GM12872 (cell line): ENCODE measurements at regions not wholly inside any gene's neighbourhood (a gene's known extent, or its start where the extent isn't known, plus 50 kb on each side); places are given as distances from the start of the nearest gene placed in this dataset.

Experiments used
- TF ChIP-seq, protein P1 (sequence below): IDR thresholded peaks from 3 replicates; pipeline ENCODE4 v1.5.1; 2011; ENCODE audit warnings: low read depth, mild to moderate bottlenecking, low read length, moderate library complexity; ENCODE audit not compliant: insufficient read depth

DNA sequence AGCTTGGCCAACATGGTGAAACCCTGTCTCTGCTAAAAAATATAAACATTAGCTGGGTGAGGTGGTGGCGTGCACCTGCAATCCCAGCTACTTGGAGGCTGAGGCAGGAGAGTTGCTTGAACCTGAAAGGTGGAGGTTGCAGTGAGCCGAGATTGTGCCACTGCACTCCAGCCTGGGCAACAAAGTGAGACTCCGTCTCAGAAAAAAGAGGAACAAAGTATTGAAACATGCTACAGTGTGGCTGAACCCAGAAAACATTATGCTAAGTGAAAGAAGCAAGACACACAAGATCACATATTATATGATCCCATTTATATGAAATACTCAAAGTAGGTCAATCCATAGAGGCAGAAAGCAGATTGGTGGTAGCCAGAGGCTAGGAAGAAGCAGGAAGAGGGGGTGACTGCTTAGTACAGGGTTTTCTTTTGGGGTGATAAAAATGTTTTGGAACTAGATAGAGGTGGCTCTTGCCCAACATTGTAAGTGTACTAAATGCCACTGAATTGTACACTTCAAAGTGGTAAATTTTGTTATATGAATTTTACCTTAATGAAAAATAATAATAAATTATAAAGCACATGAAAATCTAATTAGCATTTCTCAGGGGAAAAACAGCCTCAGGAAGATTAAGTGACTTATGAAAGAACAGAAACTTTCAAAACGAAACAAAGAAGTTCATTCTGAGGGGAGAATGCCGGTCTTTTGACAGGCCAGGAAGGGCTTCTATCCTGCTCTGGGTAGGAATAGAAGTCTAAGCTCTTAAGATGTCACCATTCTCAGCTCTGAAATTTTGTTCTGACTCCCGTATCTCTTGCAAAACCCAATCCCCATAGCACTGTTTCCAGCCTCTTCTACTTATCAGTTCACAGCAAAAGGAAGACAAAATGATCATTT lies 161.1 kb upstream of the TBCA start:
- TF ChIP-seq, protein P1, sequence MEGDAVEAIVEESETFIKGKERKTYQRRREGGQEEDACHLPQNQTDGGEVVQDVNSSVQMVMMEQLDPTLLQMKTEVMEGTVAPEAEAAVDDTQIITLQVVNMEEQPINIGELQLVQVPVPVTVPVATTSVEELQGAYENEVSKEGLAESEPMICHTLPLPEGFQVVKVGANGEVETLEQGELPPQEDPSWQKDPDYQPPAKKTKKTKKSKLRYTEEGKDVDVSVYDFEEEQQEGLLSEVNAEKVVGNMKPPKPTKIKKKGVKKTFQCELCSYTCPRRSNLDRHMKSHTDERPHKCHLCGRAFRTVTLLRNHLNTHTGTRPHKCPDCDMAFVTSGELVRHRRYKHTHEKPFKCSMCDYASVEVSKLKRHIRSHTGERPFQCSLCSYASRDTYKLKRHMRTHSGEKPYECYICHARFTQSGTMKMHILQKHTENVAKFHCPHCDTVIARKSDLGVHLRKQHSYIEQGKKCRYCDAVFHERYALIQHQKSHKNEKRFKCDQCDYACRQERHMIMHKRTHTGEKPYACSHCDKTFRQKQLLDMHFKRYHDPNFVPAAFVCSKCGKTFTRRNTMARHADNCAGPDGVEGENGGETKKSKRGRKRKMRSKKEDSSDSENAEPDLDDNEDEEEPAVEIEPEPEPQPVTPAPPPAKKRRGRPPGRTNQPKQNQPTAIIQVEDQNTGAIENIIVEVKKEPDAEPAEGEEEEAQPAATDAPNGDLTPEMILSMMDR, result no peak

DNA sequence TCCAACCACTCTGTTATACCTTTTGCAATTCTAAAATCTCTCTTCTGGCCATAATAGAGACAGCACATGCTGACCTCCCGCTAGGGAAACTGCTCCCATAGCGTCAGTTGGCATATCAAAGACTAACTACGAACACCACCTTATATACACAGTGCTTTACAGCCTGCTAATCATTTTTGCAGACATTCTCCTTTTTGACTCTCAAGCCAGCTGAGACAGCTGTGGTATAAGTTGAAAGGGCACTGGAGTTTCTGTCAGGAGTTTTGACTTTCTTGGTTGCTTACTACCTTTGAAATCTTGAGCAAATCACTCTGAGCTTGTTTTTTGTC lies 160.2 kb upstream of the TBCA start:
- TF ChIP-seq, protein P1, result no peak

DNA sequence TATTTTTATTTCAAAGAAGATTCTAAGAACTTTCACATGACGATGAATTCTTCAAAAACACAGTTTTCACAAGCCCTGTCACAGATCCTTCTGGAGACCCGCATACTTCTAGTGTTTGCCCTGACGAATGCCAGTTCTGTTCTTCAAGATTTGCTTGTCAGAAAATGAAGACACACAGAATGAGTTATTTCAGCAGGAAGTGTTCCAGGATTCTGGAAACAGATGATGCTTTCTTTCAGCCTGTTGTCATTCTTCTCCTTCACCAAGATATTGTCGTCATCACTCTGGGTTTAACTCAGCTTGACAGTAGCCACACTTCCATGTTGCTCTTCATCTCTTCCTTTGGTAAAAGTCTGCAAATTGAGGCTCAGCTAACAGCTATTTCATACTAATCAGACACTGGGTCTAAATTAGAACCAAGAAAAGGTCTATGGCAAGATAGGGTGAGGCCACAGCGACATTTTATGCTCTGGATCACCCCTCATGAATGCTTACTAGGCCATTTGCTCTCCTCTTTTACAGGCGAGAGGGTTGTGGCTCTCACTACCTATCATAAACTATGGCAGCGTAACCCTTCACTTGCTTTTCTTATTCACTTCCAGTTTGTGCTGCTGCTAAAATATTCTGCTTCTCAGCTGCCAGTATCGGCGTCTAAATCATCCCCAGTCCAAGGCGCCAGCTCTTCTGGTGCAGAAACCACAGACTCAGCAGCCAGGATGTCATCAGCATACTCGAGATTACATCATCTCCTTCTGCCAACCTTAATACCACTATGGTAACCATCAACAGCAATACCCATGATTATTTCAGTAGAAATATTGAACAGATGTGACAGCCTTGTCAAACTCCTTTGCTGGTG lies 159.6 kb upstream of the TBCA start:
- TF ChIP-seq, protein P1, result no peak

DNA sequence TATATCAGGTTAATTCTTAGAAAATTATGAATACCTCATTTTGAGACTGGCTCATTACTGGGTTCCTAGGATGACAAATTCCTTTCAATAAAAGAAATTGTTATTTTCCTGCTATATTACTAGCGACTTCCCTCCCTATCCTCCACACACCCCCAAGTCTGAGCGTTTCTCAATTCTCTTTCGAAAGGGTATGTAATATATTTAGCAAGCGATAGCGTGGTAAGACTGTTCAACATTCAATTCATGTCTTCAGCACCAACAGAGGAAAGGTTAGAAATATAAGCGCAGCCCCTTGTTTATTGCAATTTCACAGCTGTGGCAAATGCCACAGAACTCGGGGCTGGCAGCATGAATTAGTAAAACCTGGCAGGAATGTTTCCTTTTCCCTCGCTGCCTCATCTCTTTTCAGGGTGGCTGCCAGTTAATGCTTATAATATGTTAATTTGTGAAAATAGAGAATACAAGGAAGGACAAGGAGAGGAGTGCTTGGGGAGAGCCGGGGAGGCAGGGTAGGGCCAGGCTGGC lies 152.7 kb upstream of the TBCA start:
- TF ChIP-seq, protein P1, result no peak

DNA sequence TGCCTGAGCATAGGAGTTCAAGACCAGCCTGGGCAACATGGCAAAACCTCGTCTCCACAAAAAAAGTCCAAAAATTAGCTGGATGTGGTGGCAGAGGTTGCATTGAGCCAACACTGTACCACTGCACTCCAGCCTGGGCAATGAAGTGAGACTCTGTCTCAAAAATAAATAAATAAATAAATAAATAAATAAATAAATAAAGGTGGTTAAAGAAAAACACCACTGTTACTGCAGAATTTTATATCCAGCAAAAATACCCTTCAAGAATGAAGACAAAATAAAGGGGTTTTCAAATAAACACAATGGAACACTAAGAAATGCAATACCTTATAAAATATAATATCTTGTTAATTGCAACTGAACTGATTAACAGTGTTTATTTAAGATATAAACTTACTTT lies 150.2 kb upstream of the TBCA start:
- TF ChIP-seq, protein P1, result no peak

DNA sequence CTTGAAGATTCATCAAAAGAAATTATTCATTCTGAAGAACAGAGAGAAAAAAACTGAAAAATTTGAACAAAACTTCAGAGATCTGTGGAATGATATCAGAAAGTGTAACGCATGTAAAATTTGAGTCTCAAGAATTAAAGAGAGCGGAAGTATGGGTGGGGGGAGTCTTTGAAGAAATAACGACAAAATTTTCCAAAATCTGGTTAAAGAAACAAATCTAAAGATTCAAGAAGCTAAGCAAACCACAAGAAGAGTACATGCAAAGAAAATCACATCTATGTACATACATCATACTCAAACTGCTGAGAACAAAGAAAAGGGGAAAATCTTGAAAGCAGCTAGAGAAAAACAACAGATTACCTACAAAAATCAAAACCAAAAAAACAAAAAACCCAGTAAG lies 149.4 kb upstream of the TBCA start:
- TF ChIP-seq, protein P1, result no peak

DNA sequence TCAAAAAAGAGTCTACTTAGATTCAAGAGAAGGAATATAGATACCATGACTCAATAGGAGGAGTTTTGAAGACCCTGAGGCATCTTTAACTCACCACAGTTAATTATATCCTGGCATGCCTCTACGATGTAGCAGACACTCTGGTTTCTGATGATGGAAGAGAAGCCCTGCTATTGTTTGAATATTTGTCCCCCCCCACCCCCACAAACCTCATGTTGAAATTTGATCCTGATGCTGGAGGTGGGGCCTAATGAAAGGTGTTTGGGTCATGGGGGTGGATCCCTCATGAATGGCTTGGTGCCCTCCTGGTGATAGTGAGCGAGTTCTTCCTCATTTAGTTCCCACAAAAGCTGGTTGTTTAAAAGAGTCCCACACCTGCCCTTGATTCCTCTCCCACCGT lies 147.9 kb upstream of the TBCA start:
- TF ChIP-seq, protein P1, result no peak
